ENCODE measurements at regions not wholly inside any gene's neighbourhood (a gene's known extent, or its start where the extent isn't known, plus 50 kb on each side); places are given as distances from the start of the nearest gene placed in this dataset.
"Not testable (repeated sequence)": the region's sequence is repeated elsewhere in the genome, so short reads cannot be mapped to it uniquely, and the experiment has no call there.

DNA sequence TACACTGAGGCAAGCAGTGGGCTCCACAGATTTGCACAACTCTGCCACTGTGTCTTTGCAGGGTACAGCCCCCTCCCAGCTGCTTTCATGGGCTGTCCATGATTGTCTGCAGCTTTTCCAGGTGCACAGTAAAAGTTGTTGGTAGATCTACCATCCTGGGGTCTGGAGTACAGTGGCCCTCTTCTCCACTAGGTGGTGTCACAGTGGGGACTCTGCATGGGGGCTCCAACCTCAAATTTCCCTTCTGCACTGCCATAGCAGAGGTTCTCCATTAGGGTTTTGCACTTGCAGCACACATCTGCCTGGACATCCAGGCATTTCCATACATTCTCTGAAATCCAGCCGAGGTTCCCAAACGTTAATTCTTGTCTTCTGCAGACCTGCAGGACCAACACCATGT lies 1002.3 kb downstream of the FAM133A start:
- H3K4me3 ChIP-seq (ENCODE audit: low read depth, low read length), result no peak overlapping the region
- no peak for DNase-seq (ENCODE audit: low read depth)
- TF ChIP-seq, protein P1, sequence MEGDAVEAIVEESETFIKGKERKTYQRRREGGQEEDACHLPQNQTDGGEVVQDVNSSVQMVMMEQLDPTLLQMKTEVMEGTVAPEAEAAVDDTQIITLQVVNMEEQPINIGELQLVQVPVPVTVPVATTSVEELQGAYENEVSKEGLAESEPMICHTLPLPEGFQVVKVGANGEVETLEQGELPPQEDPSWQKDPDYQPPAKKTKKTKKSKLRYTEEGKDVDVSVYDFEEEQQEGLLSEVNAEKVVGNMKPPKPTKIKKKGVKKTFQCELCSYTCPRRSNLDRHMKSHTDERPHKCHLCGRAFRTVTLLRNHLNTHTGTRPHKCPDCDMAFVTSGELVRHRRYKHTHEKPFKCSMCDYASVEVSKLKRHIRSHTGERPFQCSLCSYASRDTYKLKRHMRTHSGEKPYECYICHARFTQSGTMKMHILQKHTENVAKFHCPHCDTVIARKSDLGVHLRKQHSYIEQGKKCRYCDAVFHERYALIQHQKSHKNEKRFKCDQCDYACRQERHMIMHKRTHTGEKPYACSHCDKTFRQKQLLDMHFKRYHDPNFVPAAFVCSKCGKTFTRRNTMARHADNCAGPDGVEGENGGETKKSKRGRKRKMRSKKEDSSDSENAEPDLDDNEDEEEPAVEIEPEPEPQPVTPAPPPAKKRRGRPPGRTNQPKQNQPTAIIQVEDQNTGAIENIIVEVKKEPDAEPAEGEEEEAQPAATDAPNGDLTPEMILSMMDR (IDR thresholded peaks at IDR 0.05; ENCODE audit: insufficient read depth, low read length, poor library complexity, severe bottlenecking), result no peak
- no peaks in the 10 kb centered on the region for H3K36me3 ChIP-seq (ENCODE audit: control insufficient read depth, insufficient read depth, low read length)
- H3K27me3 ChIP-seq (ENCODE audit: control insufficient read depth, insufficient read depth, low read length), result no peaks in the 10 kb centered on the region

DNA sequence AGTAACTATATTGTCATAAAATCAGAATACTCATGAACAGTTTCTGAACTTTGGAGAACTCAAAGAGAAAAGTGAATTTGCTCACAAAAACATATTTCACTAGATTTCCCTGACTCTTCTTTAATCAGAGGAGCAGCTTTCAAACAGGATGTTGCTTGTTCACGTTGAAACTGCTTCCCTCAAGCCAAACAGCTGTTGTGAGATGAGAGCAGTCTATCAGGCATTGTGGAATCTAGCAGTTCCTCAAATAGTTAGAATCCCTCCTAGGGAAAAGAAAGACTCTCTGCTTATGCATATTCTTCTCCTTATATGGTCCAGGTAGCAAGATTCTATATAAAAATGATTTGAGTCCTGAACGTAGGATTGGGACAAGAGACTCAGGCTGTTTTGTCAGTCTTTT lies 1012.1 kb downstream of the FAM133A start:
- DNase-seq (ENCODE audit: low read depth), result no peak
- Histone ChIP-seq H3K36me3 (ENCODE audit: control insufficient read depth, insufficient read depth, low read length) (no peaks in the 10 kb centered on the region), H3K4me3 (ENCODE audit: low read depth, low read length) (no peak overlapping the region), H3K27me3 (ENCODE audit: control insufficient read depth, insufficient read depth, low read length) (no peaks in the 10 kb centered on the region)
- TF ChIP-seq, protein P1 (IDR thresholded peaks at IDR 0.05; ENCODE audit: insufficient read depth, low read length, poor library complexity, severe bottlenecking), result no peak

DNA sequence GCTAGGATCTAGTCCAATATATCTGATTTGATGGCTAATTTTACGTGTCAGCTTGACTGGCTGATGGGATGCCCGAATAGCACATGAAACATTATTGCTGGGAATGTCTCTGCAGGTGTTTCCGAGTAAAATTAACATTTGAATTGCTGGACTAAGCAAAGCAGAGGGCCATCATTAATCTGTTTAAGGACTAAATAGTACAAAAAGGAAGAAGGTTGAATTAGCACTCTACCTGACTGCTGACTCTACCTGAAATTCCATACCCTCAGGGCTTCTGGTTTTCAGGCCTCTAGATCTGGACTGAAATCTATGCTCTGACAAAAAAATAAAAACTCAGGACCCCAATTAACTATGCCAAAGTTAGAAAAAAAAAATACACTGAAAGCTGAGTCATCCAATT lies 1021.9 kb downstream of the FAM133A start:
- DNase-seq (ENCODE audit: low read depth), result no peak
- H3K36me3 ChIP-seq (ENCODE audit: control insufficient read depth, insufficient read depth, low read length), result no peaks in the 10 kb centered on the region
- H3K27me3 ChIP-seq (ENCODE audit: control insufficient read depth, insufficient read depth, low read length), result no peaks in the 10 kb centered on the region
- no peak overlapping the region for H3K4me3 ChIP-seq (ENCODE audit: low read depth, low read length)
- TF ChIP-seq, protein P1 (IDR thresholded peaks at IDR 0.05; ENCODE audit: insufficient read depth, low read length, poor library complexity, severe bottlenecking), result no peak

DNA sequence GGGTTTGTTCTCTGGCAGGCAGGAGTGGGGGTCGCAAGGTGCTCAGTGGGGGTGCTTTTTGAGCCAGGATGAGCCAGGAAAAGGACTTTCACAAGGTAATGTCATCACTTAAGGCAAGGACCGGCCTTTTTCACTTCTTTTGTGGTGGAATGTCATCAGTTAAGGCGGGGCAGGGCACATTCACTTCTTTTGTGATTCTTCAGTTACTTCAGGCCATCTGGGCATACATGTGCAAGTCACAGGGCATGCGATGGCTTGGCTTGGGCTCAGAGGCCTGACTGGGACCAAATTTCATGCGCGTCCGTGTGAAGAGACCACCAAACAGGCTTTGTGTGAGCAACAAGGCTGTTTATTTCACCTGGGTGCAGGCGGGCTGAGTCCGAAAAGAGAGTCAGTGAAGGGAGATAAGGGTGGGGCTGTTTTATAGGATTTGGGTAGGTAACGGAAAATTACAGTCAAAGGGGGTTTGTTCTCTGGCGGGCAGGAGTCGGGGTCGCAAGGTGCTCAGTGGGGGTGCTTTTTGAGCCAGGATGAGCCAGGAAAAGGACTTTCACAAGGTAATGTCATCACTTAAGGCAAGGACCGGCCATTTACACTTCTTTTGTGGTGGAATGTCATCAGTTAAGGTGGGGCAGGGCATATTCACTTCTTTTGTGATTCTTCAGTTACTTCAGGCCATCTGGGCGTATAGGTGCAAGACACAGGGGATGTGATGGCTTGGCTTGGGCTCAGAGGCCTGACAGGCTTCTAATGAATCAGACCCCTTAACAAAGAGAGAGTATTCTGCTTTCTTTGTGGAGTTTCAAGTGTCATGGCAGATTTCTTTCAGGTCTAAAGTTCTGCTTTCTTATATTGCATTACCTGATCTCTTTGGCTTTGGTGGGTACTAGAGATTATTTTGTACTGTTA lies 1030.6 kb downstream of the FAM133A start:
- not testable (repeated sequence) for H3K27me3 ChIP-seq (ENCODE audit: control insufficient read depth, insufficient read depth, low read length); H3K4me3 ChIP-seq (ENCODE audit: low read depth, low read length); DNase-seq (ENCODE audit: low read depth); H3K36me3 ChIP-seq (ENCODE audit: control insufficient read depth, insufficient read depth, low read length)

DNA sequence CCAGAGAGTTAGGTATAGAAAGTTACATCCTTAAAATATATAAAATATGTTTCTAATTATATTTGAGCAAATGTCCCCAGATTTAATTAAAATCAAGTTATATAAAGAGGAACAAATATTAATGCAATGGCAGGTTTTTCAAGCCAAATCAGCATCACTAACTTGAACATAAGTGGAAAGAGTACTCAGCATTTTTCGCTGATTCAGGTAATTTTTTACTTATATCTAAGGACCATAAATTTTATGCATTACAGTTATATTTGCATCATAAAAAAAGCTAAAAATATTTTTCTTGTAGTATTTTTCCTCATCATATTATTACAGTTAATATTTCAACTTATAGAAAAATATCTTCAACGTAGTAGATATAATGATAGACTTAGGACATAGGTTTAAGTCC lies 1047.4 kb downstream of the FAM133A start:
- DNase-seq (ENCODE audit: low read depth), result no peak
- Histone ChIP-seq H3K27me3 (ENCODE audit: control insufficient read depth, insufficient read depth, low read length) (no peaks in the 10 kb centered on the region), H3K36me3 (ENCODE audit: control insufficient read depth, insufficient read depth, low read length) (no peaks in the 10 kb centered on the region), H3K4me3 (ENCODE audit: low read depth, low read length) (no peak overlapping the region)
- TF ChIP-seq, protein P1 (IDR thresholded peaks at IDR 0.05; ENCODE audit: insufficient read depth, low read length, poor library complexity, severe bottlenecking), result no peak

DNA sequence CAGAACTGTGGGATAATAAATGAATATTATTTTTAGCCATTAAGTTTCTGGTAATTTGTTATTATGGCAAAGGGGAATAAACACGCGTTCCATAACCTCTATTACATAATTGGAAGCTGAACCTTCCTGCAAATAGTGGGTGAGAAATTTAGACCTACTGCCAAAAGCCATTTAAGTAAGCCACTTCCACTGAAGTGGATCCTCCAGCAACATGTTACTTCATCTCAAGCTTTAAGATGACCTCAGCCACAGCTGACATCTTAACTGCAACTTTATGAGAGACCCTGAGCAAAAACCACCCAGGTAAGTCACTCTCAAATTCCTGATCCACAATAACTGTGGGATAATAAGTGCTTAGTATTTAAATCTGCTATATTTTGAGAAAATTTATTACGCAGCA lies 1048.6 kb downstream of the FAM133A start:
- H3K27me3 ChIP-seq (ENCODE audit: control insufficient read depth, insufficient read depth, low read length), result no peaks in the 10 kb centered on the region
- TF ChIP-seq, protein P1 (IDR thresholded peaks at IDR 0.05; ENCODE audit: insufficient read depth, low read length, poor library complexity, severe bottlenecking), result no peak
- H3K36me3 ChIP-seq (ENCODE audit: control insufficient read depth, insufficient read depth, low read length), result no peaks in the 10 kb centered on the region
- no peak for DNase-seq (ENCODE audit: low read depth)
- H3K4me3 ChIP-seq (ENCODE audit: low read depth, low read length), result no peak overlapping the region
